Activated CD4-positive, alpha-beta memory T cell treated with anti-CD3 and anti-CD28 coated beads for 36 hours (primary cell): ENCODE measurements at regions not wholly inside any gene's neighbourhood (a gene's known extent, or its start where the extent isn't known, plus 50 kb on each side); places are given as distances from the start of the nearest gene placed in this dataset.
"Not testable (repeated sequence)": the region's sequence is repeated elsewhere in the genome, so short reads cannot be mapped to it uniquely, and the experiment has no call there.

Experiments used
- CTCF ChIA-PET: fragments of 350-600 bp; sonication (Branson Sonifier 250); formaldehyde crosslinking; loops from one replicate; lab custom pipeline; 2021; ENCODE audit warnings: antibody characterized with exemption, inconsistent platforms; lab: Charles Lee
- POLR2A ChIA-PET: fragments of 350-600 bp; sonication (Branson Sonifier 250); formaldehyde crosslinking; loops from one replicate; lab custom pipeline; 2021; ENCODE audit warnings: antibody characterized with exemption; lab: Charles Lee
- DNase-seq: peaks from one replicate; pipeline ENCODE4 v3.0.0-alpha.2; 2020
- H3K27ac Mint-ChIP-seq: one replicate; pipeline ENCODE4 v1.8.0; 2021; ENCODE audit warnings: mixed read lengths
- H3K27me3 Mint-ChIP-seq: one replicate; pipeline ENCODE4 v1.8.0; 2021; ENCODE audit warnings: mixed read lengths
- H3K36me3 Mint-ChIP-seq: one replicate; pipeline ENCODE4 v1.8.0; 2021; ENCODE audit warnings: mixed read lengths
- H3K4me1 Mint-ChIP-seq: one replicate; pipeline ENCODE4 v1.8.0; 2021; ENCODE audit warnings: low read depth, mixed read lengths
- H3K4me3 Mint-ChIP-seq: one replicate; pipeline ENCODE4 v1.8.0; 2021; ENCODE audit warnings: mild to moderate bottlenecking, mixed read lengths
- H3K9me3 Mint-ChIP-seq: one replicate; pipeline ENCODE4 v1.8.0; 2021; ENCODE audit warnings: mixed read lengths
- intact Hi-C: fragments of 100-400 bp; cut with micrococcal nuclease; formaldehyde crosslinking; loops from one replicate; pipeline ENCODE4 v1.15.1; 2023

GRCh38 chr5:159788835-159789331 is 127.4 kb upstream of the ADRA1B start:
- Mint-ChIP-seq H3K4me3 (no peak overlapping the region), H3K27me3 (peaks cover 31% of the 10 kb centered on the region), H3K9me3 (no peaks in the 10 kb centered on the region), H3K27ac (no peak overlapping the region), H3K4me1 (peaks cover 2% of the 10 kb centered on the region), H3K36me3 (no peaks in the 10 kb centered on the region)
- POLR2A ChIA-PET = no interaction called here
- CTCF ChIA-PET = interaction anchor here (0.7 kb wide), 1 partner anchor 133 kb away, joined by 4 read pairs; no protein-coding TSS in a partner anchor
- DNase-seq = no peak
- intact Hi-C loops = no loop called here

GRCh38 chr5:159792180-159792579 is 124.1 kb upstream of the ADRA1B start:
- no peak for DNase-seq
- Mint-ChIP-seq H3K4me1 (no peaks in the 10 kb centered on the region), H3K36me3 (no peaks in the 10 kb centered on the region), H3K9me3 (no peaks in the 10 kb centered on the region), H3K4me3 (no peak overlapping the region), H3K27me3 (peaks cover 10% of the 10 kb centered on the region), H3K27ac (no peak overlapping the region)
- POLR2A ChIA-PET = no interaction called here
- CTCF ChIA-PET = no interaction called here
- intact Hi-C loops = no loop called here

GRCh38 chr5:159797261-159797970 is 118.9 kb upstream of the ADRA1B start:
- Mint-ChIP-seq H3K27me3 (peaks cover 8% of the 10 kb centered on the region), H3K9me3 (no peaks in the 10 kb centered on the region), H3K36me3 (no peaks in the 10 kb centered on the region), H3K27ac (no peak overlapping the region), H3K4me1 (no peaks in the 10 kb centered on the region), H3K4me3 (no peak overlapping the region)
- ChIA-PET POLR2A (no interaction called here), CTCF (no interaction called here)
- no peak for DNase-seq
- intact Hi-C loops = no loop called here

GRCh38 chr5:159799701-159800100 is 116.6 kb upstream of the ADRA1B start:
- Mint-ChIP-seq H3K9me3 (no peaks in the 10 kb centered on the region), H3K4me1 (no peaks in the 10 kb centered on the region), H3K27ac (no peak overlapping the region), H3K27me3 (peaks cover 10% of the 10 kb centered on the region), H3K36me3 (no peaks in the 10 kb centered on the region), H3K4me3 (no peak overlapping the region)
- DNase-seq = no peak
- CTCF ChIA-PET = no interaction called here
- intact Hi-C loops = no loop called here
- POLR2A ChIA-PET = no interaction called here

GRCh38 chr5:159800131-159800840 is 116.0 kb upstream of the ADRA1B start:
- Mint-ChIP-seq H3K27me3 (peaks cover 15% of the 10 kb centered on the region), H3K4me3 (no peak overlapping the region), H3K27ac (no peak overlapping the region), H3K9me3 (no peaks in the 10 kb centered on the region), H3K36me3 (no peaks in the 10 kb centered on the region), H3K4me1 (no peaks in the 10 kb centered on the region)
- CTCF ChIA-PET = no interaction called here
- intact Hi-C loops = no loop called here
- POLR2A ChIA-PET = no interaction called here
- no peak for DNase-seq

GRCh38 chr5:159801303-159801702 is 115.0 kb upstream of the ADRA1B start:
- H3K27me3 Mint-ChIP-seq = peaks cover 17% of the 10 kb centered on the region
- no peak for DNase-seq
- H3K36me3 Mint-ChIP-seq = no peaks in the 10 kb centered on the region
- H3K4me1 Mint-ChIP-seq = no peaks in the 10 kb centered on the region
- intact Hi-C loops = no loop called here
- ChIA-PET CTCF (no interaction called here), POLR2A (no interaction called here)
- no peaks in the 10 kb centered on the region for H3K9me3 Mint-ChIP-seq
- H3K27ac Mint-ChIP-seq = no peak overlapping the region
- H3K4me3 Mint-ChIP-seq = no peak overlapping the region

- DNase-seq = no peak
These were observed 113.6 kb upstream of the ADRA1B start for GRCh38 chr5:159802661-159803060.

GRCh38 chr5:159804121-159804520 is 112.2 kb upstream of the ADRA1B start:
- no peak for DNase-seq
- H3K9me3 Mint-ChIP-seq = no peaks in the 10 kb centered on the region
- no peak overlapping the region for H3K27ac Mint-ChIP-seq
- peaks cover 22% of the 10 kb centered on the region for H3K27me3 Mint-ChIP-seq
- no peaks in the 10 kb centered on the region for H3K36me3 Mint-ChIP-seq
- H3K4me3 Mint-ChIP-seq = no peak overlapping the region
- CTCF ChIA-PET = interaction anchor here (0.9 kb wide), 1 partner anchor 25 kb away, joined by 3 read pairs; no protein-coding TSS in a partner anchor
- intact Hi-C loops = no loop called here
- POLR2A ChIA-PET = no interaction called here
- H3K4me1 Mint-ChIP-seq = no peaks in the 10 kb centered on the region

More at GRCh38 chr5:159802661-159803060, 113.6 kb upstream of the ADRA1B start:
- ChIA-PET CTCF (no interaction called here), POLR2A (interaction anchor here (0.9 kb wide), 1 partner anchor 29 kb away, joined by 6 read pairs; no protein-coding TSS in a partner anchor)
- intact Hi-C loops = no loop called here
- Mint-ChIP-seq H3K4me3 (no peak overlapping the region), H3K27ac (no peak overlapping the region), H3K27me3 (peaks cover 25% of the 10 kb centered on the region), H3K36me3 (no peaks in the 10 kb centered on the region), H3K4me1 (no peaks in the 10 kb centered on the region), H3K9me3 (no peaks in the 10 kb centered on the region)

GRCh38 chr5:159805021-159805420 is 111.3 kb upstream of the ADRA1B start:
- no peak overlapping the region for H3K4me3 Mint-ChIP-seq
- peaks cover 20% of the 10 kb centered on the region for H3K27me3 Mint-ChIP-seq
- no peak for DNase-seq
- CTCF ChIA-PET = no interaction called here
- no peaks in the 10 kb centered on the region for H3K4me1 Mint-ChIP-seq
- H3K9me3 Mint-ChIP-seq = no peaks in the 10 kb centered on the region
- intact Hi-C loops = no loop called here
- POLR2A ChIA-PET = no interaction called here
- H3K27ac Mint-ChIP-seq = no peak overlapping the region
- H3K36me3 Mint-ChIP-seq = no peaks in the 10 kb centered on the region

- H3K4me1 Mint-ChIP-seq, intact Hi-C loops, POLR2A ChIA-PET, H3K36me3 Mint-ChIP-seq, CTCF ChIA-PET, DNase-seq, H3K9me3 Mint-ChIP-seq, H3K27ac Mint-ChIP-seq, H3K4me3 Mint-ChIP-seq: not testable (repeated sequence)
- H3K27me3 Mint-ChIP-seq = peaks cover 17% of the 10 kb centered on the region
These were observed 109.1 kb upstream of the ADRA1B start for GRCh38 chr5:159807135-159807534.

- no peak overlapping the region for H3K27ac Mint-ChIP-seq
These were observed 108.7 kb upstream of the ADRA1B start for GRCh38 chr5:159807586-159807985.

GRCh38 chr5:159811712-159812111 is 104.6 kb upstream of the ADRA1B start:
- DNase-seq = no peak
- Mint-ChIP-seq H3K4me3 (no peak overlapping the region), H3K27me3 (peaks cover 9% of the 10 kb centered on the region), H3K4me1 (peaks cover 8% of the 10 kb centered on the region), H3K36me3 (peaks cover 2% of the 10 kb centered on the region), H3K9me3 (peaks cover 5% of the 10 kb centered on the region), H3K27ac (no peak overlapping the region)
- intact Hi-C loops = no loop called here
- POLR2A ChIA-PET = no interaction called here
- CTCF ChIA-PET = no interaction called here

More at GRCh38 chr5:159807586-159807985, 108.7 kb upstream of the ADRA1B start:
- ChIA-PET CTCF (no interaction called here), POLR2A (no interaction called here)
- DNase-seq = no peak
- Mint-ChIP-seq H3K9me3 (peaks cover 5% of the 10 kb centered on the region), H3K27me3 (peaks cover 15% of the 10 kb centered on the region), H3K36me3 (no peaks in the 10 kb centered on the region), H3K4me3 (no peak overlapping the region), H3K4me1 (no peaks in the 10 kb centered on the region)
- intact Hi-C loops = no loop called here
